ENCODE measurements at regions not wholly inside any gene's neighbourhood (a gene's known extent, or its start where the extent isn't known, plus 50 kb on each side); places are given as distances from the start of the nearest gene placed in this dataset.

GRCh38 chr2:67462738-67463496, 65.8 kb downstream of the ETAA1 start:
- DNase-seq, result no peak

GRCh38 chr2:67463810-67464209, 66.7 kb downstream of the ETAA1 start:
- DNase-seq, result no peak

GRCh38 chr2:67465623-67466022, 68.5 kb downstream of the ETAA1 start:
- no peak for DNase-seq

- DNase-seq, result no peak
These were observed 69.6 kb downstream of the ETAA1 start for GRCh38 chr2:67466734-67467133.

- no peak for DNase-seq
These were observed 74.5 kb downstream of the ETAA1 start for GRCh38 chr2:67471681-67472080.

GRCh38 chr2:67476809-67477790, 80.0 kb downstream of the ETAA1 start:
- DNase-seq, result no peak

- no peak for DNase-seq
These were observed 82.1 kb downstream of the ETAA1 start for GRCh38 chr2:67479261-67479660.

GRCh38 chr2:67485431-67485830, 88.3 kb downstream of the ETAA1 start:
- DNase-seq, result no peak

GRCh38 chr2:67486041-67486796, 89.1 kb downstream of the ETAA1 start:
- DNase-seq, result no peak

- DNase-seq, result no peak
These were observed 90.9 kb downstream of the ETAA1 start for GRCh38 chr2:67487993-67488392.

GRCh38 chr2:67489396-67489795, 92.3 kb downstream of the ETAA1 start:
- no peak for DNase-seq

- no peak for DNase-seq
These were observed 101.8 kb downstream of the ETAA1 start for GRCh38 chr2:67498931-67499330.

GRCh38 chr2:67499989-67500388, 102.9 kb downstream of the ETAA1 start:
- DNase-seq, result no peak

GRCh38 chr2:67500541-67500940, 103.4 kb downstream of the ETAA1 start:
- DNase-seq, result no peak

GRCh38 chr2:67502346-67503065, 105.4 kb downstream of the ETAA1 start:
- DNase-seq, result no peak

GRCh38 chr2:67503066-67503795, 106.1 kb downstream of the ETAA1 start:
- no peak for DNase-seq

- no peak for DNase-seq
These were observed 113.6 kb downstream of the ETAA1 start for GRCh38 chr2:67510745-67511144.

- no peak for DNase-seq
These were observed 117.4 kb downstream of the ETAA1 start for GRCh38 chr2:67514515-67514914.

- no peak for DNase-seq
These were observed 117.9 kb downstream of the ETAA1 start for GRCh38 chr2:67515056-67515455.

- DNase-seq, result no peak
These were observed 118.4 kb downstream of the ETAA1 start for GRCh38 chr2:67515538-67515937.

GRCh38 chr2:67516362-67516761, 119.2 kb downstream of the ETAA1 start:
- DNase-seq, result no peak
